HG02884 (cell line): ENCODE measurements at regions not wholly inside any gene's neighbourhood (a gene's known extent, or its start where the extent isn't known, plus 50 kb on each side); places are given as distances from the start of the nearest gene placed in this dataset.
"Not testable (repeated sequence)": the region's sequence is repeated elsewhere in the genome, so short reads cannot be mapped to it uniquely, and the experiment has no call there.

Source experiments
- ATAC-seq: cut with Tn5 transposase; IDR thresholded peaks from one replicate; pipeline ENCODE4 v1.9.1; 2021; ENCODE audit warnings: mild to moderate bottlenecking, moderate library complexity; ENCODE audit not compliant: unreplicated experiment

- no peak for ATAC-seq
Measured at GRCh38 chr6:21909321-21909720, 315.8 kb downstream of the SOX4 start.

GRCh38 chr6:21911208-21911607 is 317.7 kb downstream of the SOX4 start:
- no peak for ATAC-seq

- ATAC-seq: no peak
Measured at GRCh38 chr6:21912151-21912832, 318.7 kb downstream of the SOX4 start.

GRCh38 chr6:21914121-21914973 is 320.8 kb downstream of the SOX4 start:
- ATAC-seq: no peak

- ATAC-seq: no peak
Measured at GRCh38 chr6:21915707-21916260, 322.2 kb downstream of the SOX4 start.

GRCh38 chr6:21918041-21918440 is 324.5 kb downstream of the SOX4 start:
- ATAC-seq: no peak

- no peak for ATAC-seq
Measured at GRCh38 chr6:21918666-21919065, 325.1 kb downstream of the SOX4 start.

GRCh38 chr6:21922086-21922485 is 328.5 kb downstream of the SOX4 start:
- no peak for ATAC-seq

- ATAC-seq: no peak
Measured at GRCh38 chr6:21924002-21924401, 330.5 kb downstream of the SOX4 start.

GRCh38 chr6:21928827-21929226 is 335.3 kb downstream of the SOX4 start:
- ATAC-seq: no peak

- ATAC-seq: no peak
Measured at GRCh38 chr6:21931641-21932335, 338.2 kb downstream of the SOX4 start.

- no peak for ATAC-seq
Measured at GRCh38 chr6:21933351-21933750, 339.8 kb downstream of the SOX4 start.

- ATAC-seq: no peak
Measured at GRCh38 chr6:21935142-21935541, 341.6 kb downstream of the SOX4 start.

GRCh38 chr6:21935561-21936028 is 342.0 kb downstream of the SOX4 start:
- no peak for ATAC-seq

- ATAC-seq: no peak
Measured at GRCh38 chr6:21937466-21937865, 343.9 kb downstream of the SOX4 start.

GRCh38 chr6:21939066-21939465 is 345.5 kb downstream of the SOX4 start:
- ATAC-seq: not testable (repeated sequence)

- no peak for ATAC-seq
Measured at GRCh38 chr6:21941926-21942325, 348.4 kb downstream of the SOX4 start.

- ATAC-seq: no peak
Measured at GRCh38 chr6:21942897-21943296, 349.3 kb downstream of the SOX4 start.

- ATAC-seq: no peak
Measured at GRCh38 chr6:21946298-21946783, 350.5 kb downstream of the PRL start.

GRCh38 chr6:21947227-21947626 is 349.6 kb downstream of the PRL start:
- ATAC-seq: not testable (repeated sequence)
